Mesothelial cell of epicardium (in vitro differentiated cells): ENCODE measurements at regions not wholly inside any gene's neighbourhood (a gene's known extent, or its start where the extent isn't known, plus 50 kb on each side); places are given as distances from the start of the nearest gene placed in this dataset.
A peak's percentile ranks its signal among the peaks of the same experiment; 100 is the strongest.

Experiments used
- DNase-seq, 2 experiments: peaks; one replicate each; pipeline ENCODE4 v3.0.0; 2021; ENCODE audit warnings: low spot score in 2 of 2; ENCODE audit not compliant: unreplicated experiment in 2 of 2
- H3K27ac Mint-ChIP-seq: 2 replicates; pipeline ENCODE4 v1.8.0; 2021; ENCODE audit warnings: mixed read lengths
- H3K27me3 Mint-ChIP-seq: 2 replicates; pipeline ENCODE4 v1.8.0; 2021; ENCODE audit warnings: low read depth, mixed read lengths
- H3K36me3 Mint-ChIP-seq: 2 replicates; pipeline ENCODE4 v1.8.0; 2021; ENCODE audit warnings: mixed read lengths
- H3K4me1 Mint-ChIP-seq: 2 replicates; pipeline ENCODE4 v1.8.0; 2021; ENCODE audit warnings: mixed read lengths
- H3K4me3 Mint-ChIP-seq: 2 replicates; pipeline ENCODE4 v1.8.0; 2021; ENCODE audit warnings: mild to moderate bottlenecking, moderate library complexity, mixed read lengths
- H3K9me3 Mint-ChIP-seq: 2 replicates; pipeline ENCODE4 v1.8.0; 2021; ENCODE audit warnings: mixed read lengths
- CTCF ChIP-seq: fragments of 200-600 bp; sonication (generic); IDR thresholded peaks from one replicate; pipeline ENCODE4 v1.5.0; 2021; ENCODE audit warnings: antibody characterized with exemption; ENCODE audit not compliant: unreplicated experiment

- TF ChIP-seq CTCF = no peak
- DNase-seq = no peak
- Mint-ChIP-seq H3K4me3 (no peak overlapping the region), H3K36me3 (peaks cover 2% of the 10 kb centered on the region), H3K27ac (no peak overlapping the region), H3K4me1 (peaks cover 4% of the 10 kb centered on the region), H3K27me3 (no peaks in the 10 kb centered on the region), H3K9me3 (peaks cover 9% of the 10 kb centered on the region)
These were observed 121.1 kb downstream of the HDGFL1 start for GRCh38 chr6:22690446-22690845.

DNA sequence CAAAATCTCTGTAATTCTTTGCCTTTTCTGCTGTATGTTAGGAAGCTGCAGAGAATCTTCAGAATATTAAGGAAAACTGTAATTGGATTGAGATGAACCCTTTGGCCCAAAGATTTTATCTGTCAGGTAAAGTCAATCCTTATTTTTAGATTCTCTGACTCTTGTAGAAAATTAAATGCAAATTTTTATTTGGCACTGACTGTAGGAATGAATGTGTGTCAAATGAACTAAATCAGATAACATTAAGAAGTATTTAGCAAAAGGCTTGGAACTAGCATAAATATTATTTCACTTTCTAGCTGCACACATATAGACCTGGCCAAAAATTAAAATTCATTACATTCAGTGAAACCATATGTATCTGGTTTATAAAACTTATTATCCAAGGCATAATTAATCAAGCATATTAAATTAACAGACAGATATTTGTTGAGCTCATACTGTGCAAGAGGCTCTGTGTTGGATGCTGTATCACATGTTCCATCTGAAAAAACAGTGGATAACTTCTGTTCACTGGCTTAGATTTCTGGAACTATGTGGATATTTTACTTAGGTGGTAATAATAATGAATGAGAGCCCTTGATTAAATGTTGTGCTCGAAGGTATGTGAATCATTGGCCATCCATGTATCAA is 124.8 kb downstream of the HDGFL1 start:
- no peak overlapping the region for H3K27ac Mint-ChIP-seq
- peaks cover 9% of the 10 kb centered on the region for H3K4me1 Mint-ChIP-seq
- H3K27me3 Mint-ChIP-seq = no peaks in the 10 kb centered on the region
- no peak overlapping the region for H3K4me3 Mint-ChIP-seq
- no peak for DNase-seq
- no peak for TF ChIP-seq CTCF
- peaks cover 2% of the 10 kb centered on the region for H3K36me3 Mint-ChIP-seq
- H3K9me3 Mint-ChIP-seq = peaks cover 5% of the 10 kb centered on the region

DNA sequence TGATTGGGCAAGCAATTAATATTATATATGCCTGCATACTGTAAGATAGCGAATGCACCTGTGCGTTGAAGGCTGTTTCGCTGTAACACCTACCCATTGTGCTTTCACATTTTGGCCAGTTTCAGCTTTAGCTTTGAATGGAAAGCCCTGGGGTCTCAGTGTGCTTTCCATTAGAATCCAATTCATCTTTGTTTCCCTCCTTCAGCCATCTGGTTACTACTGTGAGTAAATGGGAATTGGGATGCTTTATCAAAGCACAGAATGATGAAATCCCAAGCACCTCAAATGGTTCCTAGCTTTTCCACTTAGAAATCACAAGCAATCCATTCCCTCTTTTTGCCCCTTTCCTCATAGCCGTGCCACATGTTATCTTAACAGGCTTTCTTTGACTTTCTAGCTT is 127.1 kb downstream of the HDGFL1 start:
- Mint-ChIP-seq H3K4me3 (no peak overlapping the region), H3K4me1 (peaks cover 11% of the 10 kb centered on the region), H3K9me3 (no peaks in the 10 kb centered on the region), H3K27me3 (no peaks in the 10 kb centered on the region), H3K36me3 (no peaks in the 10 kb centered on the region), H3K27ac (no peak overlapping the region)
- DNase-seq = no peak
- TF ChIP-seq CTCF = no peak

- TF ChIP-seq CTCF = no peak
- Mint-ChIP-seq H3K27ac (no peak overlapping the region), H3K4me3 (no peak overlapping the region), H3K27me3 (no peaks in the 10 kb centered on the region), H3K4me1 (peaks cover 11% of the 10 kb centered on the region), H3K36me3 (no peaks in the 10 kb centered on the region), H3K9me3 (no peaks in the 10 kb centered on the region)
- DNase-seq = no peak
These were observed 127.9 kb downstream of the HDGFL1 start for GRCh38 chr6:22697306-22697705.

GRCh38 chr6:22699151-22699550 is 129.8 kb downstream of the HDGFL1 start:
- Mint-ChIP-seq H3K4me1 (peaks cover 11% of the 10 kb centered on the region), H3K4me3 (no peak overlapping the region), H3K27ac (no peak overlapping the region), H3K27me3 (no peaks in the 10 kb centered on the region), H3K9me3 (no peaks in the 10 kb centered on the region), H3K36me3 (no peaks in the 10 kb centered on the region)
- no peak for DNase-seq
- no peak for TF ChIP-seq CTCF

DNA sequence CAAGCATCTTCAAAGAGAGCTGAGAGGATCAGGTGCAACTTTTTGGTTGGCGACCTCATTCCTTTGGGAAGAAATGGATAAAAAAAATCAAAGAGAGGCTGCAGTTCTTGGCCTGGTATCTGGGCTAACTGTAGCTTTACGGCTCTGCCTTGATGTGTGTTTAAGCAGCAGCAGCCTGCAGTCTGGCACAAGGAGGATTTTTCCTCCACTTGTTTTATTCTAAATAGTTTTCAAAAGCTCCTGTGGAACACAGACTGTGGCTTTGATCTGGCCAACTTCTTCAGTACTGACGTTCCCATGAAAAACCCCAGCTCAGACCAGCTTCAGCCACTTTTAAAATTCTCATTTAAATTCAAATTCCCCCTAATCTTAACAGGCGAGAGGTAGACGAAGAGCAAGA is 137.3 kb downstream of the HDGFL1 start:
- no peak overlapping the region for H3K4me3 Mint-ChIP-seq
- H3K27ac Mint-ChIP-seq = peak overlapping the region; percentile 22
- H3K4me1 Mint-ChIP-seq = peaks cover 20% of the 10 kb centered on the region
- no peaks in the 10 kb centered on the region for H3K27me3 Mint-ChIP-seq
- DNase-seq = no peak
- H3K9me3 Mint-ChIP-seq = no peaks in the 10 kb centered on the region
- TF ChIP-seq CTCF = no peak
- no peaks in the 10 kb centered on the region for H3K36me3 Mint-ChIP-seq
